NCI-H2171 treated with DMSO at 0.1 percent for 48 hours (cell line): ENCODE measurements at regions not wholly inside any gene's neighbourhood (a gene's known extent, or its start where the extent isn't known, plus 50 kb on each side); places are given as distances from the start of the nearest gene placed in this dataset.
"Not testable (repeated sequence)": the region's sequence is repeated elsewhere in the genome, so short reads cannot be mapped to it uniquely, and the experiment has no call there.

Source experiments
- DNase-seq: peaks from one replicate; lab custom pipeline; 2025; lab: John Stamatoyannopoulos, UW

DNA sequence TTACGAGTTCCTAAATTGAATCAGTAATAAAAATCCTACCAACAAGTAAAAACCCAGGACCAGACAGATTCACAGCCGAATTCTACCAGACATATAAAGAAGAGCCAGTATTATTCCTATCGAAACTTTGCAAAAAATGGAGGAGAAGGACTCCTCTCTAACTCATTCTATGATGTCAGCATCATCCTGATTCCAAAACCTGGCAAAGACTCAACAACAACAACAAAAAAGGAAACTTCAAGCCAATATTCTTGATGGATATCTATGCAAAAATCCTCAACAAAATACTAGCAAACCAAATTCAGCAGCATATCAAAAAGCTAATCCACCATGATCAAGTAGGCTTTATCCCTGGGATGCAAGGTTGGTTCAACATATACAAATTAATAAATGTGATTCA, 84.6 kb upstream of the ADRB2 start:
- not testable (repeated sequence) for DNase-seq

- not testable (repeated sequence) for DNase-seq
Measured at GRCh38 chr5:148744380-148744779, 82.0 kb upstream of the ADRB2 start.

GRCh38 chr5:148746826-148747535, 79.4 kb upstream of the ADRB2 start:
- no peak for DNase-seq

GRCh38 chr5:148747536-148747906, 78.9 kb upstream of the ADRB2 start:
- DNase-seq, result no peak

DNA sequence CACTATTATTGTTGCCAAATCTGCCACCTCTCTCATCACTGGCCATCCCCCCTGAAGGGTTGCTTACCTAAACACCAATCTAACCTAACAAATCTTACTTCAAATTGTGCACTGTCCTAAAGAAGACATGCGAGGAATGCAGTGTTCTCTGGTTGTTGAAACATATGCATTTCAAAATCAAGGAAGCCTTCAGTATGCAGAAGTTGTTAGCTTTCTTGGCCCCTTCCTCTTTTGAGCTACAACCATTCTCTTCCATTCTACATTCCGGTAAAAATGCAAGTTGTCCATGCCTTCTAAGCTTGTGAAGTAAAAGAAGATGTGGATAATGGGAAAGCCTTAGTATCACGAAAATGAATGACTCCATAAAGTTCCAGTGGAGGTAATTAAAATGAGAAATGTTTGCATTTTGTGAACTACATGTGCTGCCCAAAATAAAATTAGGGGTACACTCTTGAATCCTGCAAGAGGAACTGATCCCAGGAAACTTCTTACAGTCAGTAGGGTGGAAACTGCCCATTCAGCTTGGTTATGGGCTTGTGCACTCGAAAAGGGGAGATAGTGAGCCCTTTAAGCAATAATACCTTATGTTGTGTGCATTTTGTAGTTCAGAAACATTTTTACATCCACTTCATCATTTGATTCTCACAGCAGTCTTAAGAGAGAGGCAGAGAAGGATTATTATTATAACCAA, 77.6 kb upstream of the ADRB2 start:
- no peak for DNase-seq

GRCh38 chr5:148750614-148751013, 75.8 kb upstream of the ADRB2 start:
- DNase-seq, result no peak

- DNase-seq, result no peak
Measured at GRCh38 chr5:148751025-148751424, 75.4 kb upstream of the ADRB2 start.

- DNase-seq, result not testable (repeated sequence)
Measured at GRCh38 chr5:148752375-148752774, 74.0 kb upstream of the ADRB2 start.

- no peak for DNase-seq
Measured at GRCh38 chr5:148759101-148759500, 67.3 kb upstream of the ADRB2 start.

GRCh38 chr5:148760945-148761638, 65.3 kb upstream of the ADRB2 start:
- no peak for DNase-seq

DNA sequence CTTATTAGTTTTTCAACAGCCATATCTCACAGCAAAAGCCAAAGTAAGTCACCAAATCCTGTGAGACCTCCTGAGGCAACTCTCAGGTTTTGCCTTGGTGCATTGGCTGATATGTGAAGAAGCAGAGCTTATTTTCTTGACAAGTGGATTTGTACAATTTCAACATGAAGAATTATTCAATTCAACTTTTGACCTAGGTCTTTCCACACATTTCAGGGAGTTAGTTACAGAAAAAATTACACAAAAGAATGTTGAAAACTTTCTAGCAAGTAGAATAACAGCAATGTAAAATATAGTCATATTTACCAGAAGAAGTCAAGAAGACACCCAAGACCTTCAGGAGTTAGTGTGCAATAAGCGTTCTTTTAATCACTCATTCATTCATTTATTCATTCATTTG, 62.4 kb upstream of the ADRB2 start:
- DNase-seq, result no peak

GRCh38 chr5:148765061-148765460, 61.4 kb upstream of the ADRB2 start:
- DNase-seq, result no peak

GRCh38 chr5:148768806-148769415, 57.5 kb upstream of the ADRB2 start:
- no peak for DNase-seq

GRCh38 chr5:148769941-148770340, 56.5 kb upstream of the ADRB2 start:
- no peak for DNase-seq

DNA sequence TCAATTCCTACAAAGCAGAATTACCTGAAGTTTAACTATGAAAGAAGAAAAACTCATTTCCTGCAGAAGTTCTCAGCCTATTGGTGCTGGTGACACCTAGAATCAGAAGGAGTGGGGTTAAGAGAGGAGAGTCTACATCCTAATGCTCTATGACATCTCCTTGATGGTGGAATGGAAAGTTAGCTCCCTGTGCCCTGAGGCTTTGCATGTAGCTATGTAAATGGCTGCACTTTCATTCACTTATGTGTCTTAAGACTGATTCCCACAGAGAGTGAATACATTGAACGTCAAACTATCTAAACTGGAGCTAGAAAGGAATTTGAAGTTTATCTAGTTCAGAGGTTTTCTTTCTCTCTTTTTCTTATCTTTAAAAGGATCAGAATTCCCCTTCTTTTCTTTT, 52.1 kb upstream of the ADRB2 start:
- no peak for DNase-seq

DNA sequence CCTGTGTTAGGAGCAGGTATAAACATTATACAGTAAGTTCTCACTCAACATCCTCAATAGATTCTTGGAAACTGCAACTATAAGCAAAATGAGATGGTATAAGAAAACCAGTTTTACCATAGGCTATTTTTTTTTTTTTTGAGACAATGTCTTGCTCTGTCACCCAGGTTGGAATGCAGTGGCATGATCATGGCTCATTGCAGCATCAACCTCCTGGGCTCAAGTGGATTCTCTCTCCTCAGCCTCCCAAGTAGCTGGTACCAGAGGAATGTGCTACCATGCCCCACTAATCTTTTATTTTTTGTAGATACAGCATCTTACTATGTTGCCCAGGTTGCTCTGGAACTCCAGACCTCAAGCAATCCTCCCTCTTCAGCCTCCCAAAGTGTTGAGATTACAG, 50.1 kb upstream of the ADRB2 start:
- no peak for DNase-seq
